SK-N-SH (cell line): ENCODE measurements at regions not wholly inside any gene's neighbourhood (a gene's known extent, or its start where the extent isn't known, plus 50 kb on each side); places are given as distances from the start of the nearest gene placed in this dataset.

ENCODE experiments used
- CTCF ChIA-PET: fragments of 300-600, 350-600 bp; formaldehyde crosslinking; extraction: SDS; loops from one replicate; lab custom pipeline; 2021; lab: Yijun Ruan, JAX
- POLR2A ChIA-PET: fragments of 350-600 bp; sonication (Branson Sonifier 250); formaldehyde crosslinking; extraction: SDS; loops from one replicate; lab custom pipeline; 2020; ENCODE audit warnings: antibody characterized with exemption, inconsistent platforms; lab: Yijun Ruan, JAX
- DNase-seq: peaks from one replicate; pipeline ENCODE4 v3.0.0; 2012
- H2AFZ ChIP-seq: fragments of 200-600 bp; sonication (generic); 2 replicates; pipeline ENCODE4 v1.8.1; 2016; ENCODE audit warnings: antibody characterized with exemption, mild to moderate bottlenecking, low read depth
- H3F3A ChIP-seq: fragments of 200-600 bp; sonication (generic); replicated peaks from 2 replicates; pipeline ENCODE3; 2016; ENCODE audit warnings: antibody characterized with exemption, mild to moderate bottlenecking; ENCODE audit not compliant: insufficient read depth
- H3K27ac ChIP-seq, 2 experiments: fragments of 200-500 bp in 1 of 2; fragments of 200-600 bp in 1 of 2; sonication (Bioruptor generic) in 1 of 2; sonication (generic), shearing (Covaris generic) in 1 of 2; 2 replicates each; pipeline versions ENCODE4 v1.5.1 to v1.6.1; 2014 to 2016; ENCODE audit warnings: low read depth in 2 of 2, inconsistent platforms in 1 of 2, low read length in 1 of 2, mild to moderate bottlenecking in 1 of 2, mixed read lengths in 1 of 2
- H3K27me3 ChIP-seq: fragments of 200-600 bp; sonication (generic), shearing (Covaris generic); 2 replicates; pipeline ENCODE4 v1.6.1; 2016; ENCODE audit warnings: mixed run types; ENCODE audit not compliant: insufficient read depth
- H3K36me3 ChIP-seq, 2 experiments: fragments of 200-500 bp in 1 of 2; fragments of 200-600 bp in 1 of 2; sonication (Bioruptor generic) in 1 of 2; sonication (generic) in 1 of 2; replicated peaks in 1 of 2; 2 replicates each; pipeline versions ENCODE3 to v1.5.1; 2014 to 2016; ENCODE audit warnings: low read length in 1 of 2, mild to moderate bottlenecking in 1 of 2; ENCODE audit not compliant: insufficient read depth in 2 of 2, control insufficient read depth in 1 of 2
- H3K4me1 ChIP-seq, 2 experiments: fragments of 200-500 bp in 1 of 2; fragments of 200-600 bp in 1 of 2; sonication (Bioruptor generic) in 1 of 2; sonication (generic), shearing (Covaris generic) in 1 of 2; 2 replicates each; pipeline versions ENCODE4 v1.5.1 to v1.6.1; 2014 to 2016; ENCODE audit warnings: low read depth in 1 of 2, low read length in 1 of 2, mixed run types in 1 of 2; ENCODE audit not compliant: insufficient read depth in 2 of 2, control insufficient read depth in 1 of 2
- H3K4me2 ChIP-seq: fragments of 200-600 bp; sonication (generic), shearing (Covaris generic); 2 replicates; pipeline ENCODE4 v1.6.1; 2017; ENCODE audit warnings: mixed run types
- H3K4me3 ChIP-seq, 2 experiments: fragments of 200-500 bp in 1 of 2; fragments of 200-600 bp in 1 of 2; sonication (Bioruptor generic) in 1 of 2; sonication (generic), shearing (Covaris generic) in 1 of 2; 2 replicates each; pipeline versions ENCODE4 v1.5.1 to v1.8.1; 2014 to 2016; ENCODE audit warnings: low read depth in 2 of 2, inconsistent platforms in 1 of 2, low read length in 1 of 2, mild to moderate bottlenecking in 1 of 2, mixed read lengths in 1 of 2, moderate library complexity in 1 of 2
- H3K79me2 ChIP-seq: fragments of 200-600 bp; sonication (generic); 2 replicates; pipeline ENCODE4 v1.8.1; 2017; ENCODE audit warnings: mild to moderate bottlenecking; ENCODE audit not compliant: insufficient read depth
- H3K9ac ChIP-seq: fragments of 200-600 bp; sonication (generic); 2 replicates; pipeline ENCODE4 v1.6.1; 2017; ENCODE audit warnings: mixed run types
- H3K9me2 ChIP-seq: fragments of 200-600 bp; sonication (generic); 2 replicates; pipeline ENCODE4 v1.6.1; 2017; ENCODE audit warnings: mixed run types
- H3K9me3 ChIP-seq: fragments of 200-600 bp; sonication (generic); 2 replicates; pipeline ENCODE4 v1.6.1; 2017; ENCODE audit warnings: mixed run types, mild to moderate bottlenecking, moderate library complexity
- H4K20me1 ChIP-seq: fragments of 200-600 bp; sonication (generic); 2 replicates; pipeline ENCODE4 v1.6.1; 2017; ENCODE audit warnings: mild to moderate bottlenecking, mixed run types; ENCODE audit not compliant: insufficient read depth
- NFIC ChIP-seq: IDR thresholded peaks from 2 replicates; pipeline ENCODE4 v1.4.0; 2012; ENCODE audit warnings: borderline replicate concordance
- WGBS: methylation state at CpG from one replicate; pipeline ENCODE4 v1.1.6; 2017; ENCODE audit warnings: low lambda C conversion rate; 5-methylcytosine and 5-hydroxymethylcytosine counted together
- TF ChIP-seq, protein P1 (sequence below): IDR thresholded peaks from 2 replicates; pipeline ENCODE4 v1.4.0; 2012; ENCODE audit warnings: low read depth, borderline replicate concordance
- TF ChIP-seq, protein P2 (sequence below): IDR thresholded peaks from 2 replicates; pipeline ENCODE4 v1.6.1; 2012; ENCODE audit warnings: mild to moderate bottlenecking, low read depth, low read length, moderate library complexity
- TF ChIP-seq, protein P3 (sequence below): fragments of 150-350 bp; IDR thresholded peaks from 2 replicates; pipeline ENCODE4 v1.6.1; 2016; ENCODE audit warnings: mild to moderate bottlenecking, low read depth, low read length

- CTCF ChIA-PET = no interaction called here
- no peak for TF ChIP-seq NFIC
- TF ChIP-seq, protein P1, sequence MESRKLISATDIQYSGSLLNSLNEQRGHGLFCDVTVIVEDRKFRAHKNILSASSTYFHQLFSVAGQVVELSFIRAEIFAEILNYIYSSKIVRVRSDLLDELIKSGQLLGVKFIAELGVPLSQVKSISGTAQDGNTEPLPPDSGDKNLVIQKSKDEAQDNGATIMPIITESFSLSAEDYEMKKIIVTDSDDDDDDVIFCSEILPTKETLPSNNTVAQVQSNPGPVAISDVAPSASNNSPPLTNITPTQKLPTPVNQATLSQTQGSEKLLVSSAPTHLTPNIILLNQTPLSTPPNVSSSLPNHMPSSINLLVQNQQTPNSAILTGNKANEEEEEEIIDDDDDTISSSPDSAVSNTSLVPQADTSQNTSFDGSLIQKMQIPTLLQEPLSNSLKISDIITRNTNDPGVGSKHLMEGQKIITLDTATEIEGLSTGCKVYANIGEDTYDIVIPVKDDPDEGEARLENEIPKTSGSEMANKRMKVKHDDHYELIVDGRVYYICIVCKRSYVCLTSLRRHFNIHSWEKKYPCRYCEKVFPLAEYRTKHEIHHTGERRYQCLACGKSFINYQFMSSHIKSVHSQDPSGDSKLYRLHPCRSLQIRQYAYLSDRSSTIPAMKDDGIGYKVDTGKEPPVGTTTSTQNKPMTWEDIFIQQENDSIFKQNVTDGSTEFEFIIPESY = no peak
- TF ChIP-seq, protein P2, sequence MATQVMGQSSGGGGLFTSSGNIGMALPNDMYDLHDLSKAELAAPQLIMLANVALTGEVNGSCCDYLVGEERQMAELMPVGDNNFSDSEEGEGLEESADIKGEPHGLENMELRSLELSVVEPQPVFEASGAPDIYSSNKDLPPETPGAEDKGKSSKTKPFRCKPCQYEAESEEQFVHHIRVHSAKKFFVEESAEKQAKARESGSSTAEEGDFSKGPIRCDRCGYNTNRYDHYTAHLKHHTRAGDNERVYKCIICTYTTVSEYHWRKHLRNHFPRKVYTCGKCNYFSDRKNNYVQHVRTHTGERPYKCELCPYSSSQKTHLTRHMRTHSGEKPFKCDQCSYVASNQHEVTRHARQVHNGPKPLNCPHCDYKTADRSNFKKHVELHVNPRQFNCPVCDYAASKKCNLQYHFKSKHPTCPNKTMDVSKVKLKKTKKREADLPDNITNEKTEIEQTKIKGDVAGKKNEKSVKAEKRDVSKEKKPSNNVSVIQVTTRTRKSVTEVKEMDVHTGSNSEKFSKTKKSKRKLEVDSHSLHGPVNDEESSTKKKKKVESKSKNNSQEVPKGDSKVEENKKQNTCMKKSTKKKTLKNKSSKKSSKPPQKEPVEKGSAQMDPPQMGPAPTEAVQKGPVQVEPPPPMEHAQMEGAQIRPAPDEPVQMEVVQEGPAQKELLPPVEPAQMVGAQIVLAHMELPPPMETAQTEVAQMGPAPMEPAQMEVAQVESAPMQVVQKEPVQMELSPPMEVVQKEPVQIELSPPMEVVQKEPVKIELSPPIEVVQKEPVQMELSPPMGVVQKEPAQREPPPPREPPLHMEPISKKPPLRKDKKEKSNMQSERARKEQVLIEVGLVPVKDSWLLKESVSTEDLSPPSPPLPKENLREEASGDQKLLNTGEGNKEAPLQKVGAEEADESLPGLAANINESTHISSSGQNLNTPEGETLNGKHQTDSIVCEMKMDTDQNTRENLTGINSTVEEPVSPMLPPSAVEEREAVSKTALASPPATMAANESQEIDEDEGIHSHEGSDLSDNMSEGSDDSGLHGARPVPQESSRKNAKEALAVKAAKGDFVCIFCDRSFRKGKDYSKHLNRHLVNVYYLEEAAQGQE = no peak
- no peak overlapping the region for H3K4me3 ChIP-seq
- no peak overlapping the region for H3K27ac ChIP-seq
- no peak for DNase-seq
- 0% methylated on average over 1 of the region's 1 CpG for WGBS
- H3K9me3 ChIP-seq = no peaks in the 10 kb centered on the region
- no peaks in the 10 kb centered on the region for H3K36me3 ChIP-seq
- H3K4me1 ChIP-seq = no peaks in the 10 kb centered on the region
- H3K79me2 ChIP-seq = no peaks in the 10 kb centered on the region
- POLR2A ChIA-PET = no interaction called here
- H3K9me2 ChIP-seq = no peaks in the 10 kb centered on the region
- no peaks in the 10 kb centered on the region for H4K20me1 ChIP-seq
- H2AFZ ChIP-seq = no peak overlapping the region
- H3K4me2 ChIP-seq = no peak overlapping the region
- no peak overlapping the region for H3K9ac ChIP-seq
- H3K27me3 ChIP-seq = no peaks in the 10 kb centered on the region
- no peaks in the 10 kb centered on the region for H3F3A ChIP-seq
Measured at GRCh38 chr3:86856711-86857110, 134.2 kb downstream of the VGLL3 start.

DNA sequence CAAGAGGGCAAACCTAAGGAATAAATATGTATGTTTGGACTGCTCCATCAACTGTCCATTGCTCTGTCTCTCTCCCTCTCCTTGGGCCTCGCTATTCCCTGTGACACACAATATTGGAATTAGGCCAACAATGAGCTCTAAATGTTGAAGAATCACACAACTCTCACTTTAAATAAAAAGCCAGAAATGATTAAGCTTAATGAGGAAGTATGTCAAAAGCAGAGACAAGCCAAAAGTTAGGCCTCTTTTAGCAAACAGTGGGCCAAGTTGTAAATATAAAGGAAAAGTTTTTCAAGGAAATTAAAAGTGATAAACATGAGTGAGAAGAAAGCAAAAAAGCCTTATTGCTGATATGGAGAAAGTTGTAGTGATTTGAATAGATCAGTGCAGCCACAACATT lies 141.0 kb downstream of the VGLL3 start:
- ChIA-PET CTCF (no interaction called here), POLR2A (no interaction called here)
- Histone ChIP-seq H3K36me3 (no peaks in the 10 kb centered on the region), H3K9me2 (no peaks in the 10 kb centered on the region), H3K27ac (no peak overlapping the region), H2AFZ (no peak overlapping the region), H3K4me1 (no peaks in the 10 kb centered on the region), H3K4me3 (no peak overlapping the region), H3F3A (no peaks in the 10 kb centered on the region), H3K27me3 (no peaks in the 10 kb centered on the region), H4K20me1 (no peaks in the 10 kb centered on the region), H3K4me2 (no peak overlapping the region), H3K9me3 (no peaks in the 10 kb centered on the region), H3K9ac (no peak overlapping the region), H3K79me2 (no peaks in the 10 kb centered on the region)
- DNase-seq = no peak
- 0% methylated on average over 1 of the region's 1 CpG for WGBS
- TF ChIP-seq, protein P3, sequence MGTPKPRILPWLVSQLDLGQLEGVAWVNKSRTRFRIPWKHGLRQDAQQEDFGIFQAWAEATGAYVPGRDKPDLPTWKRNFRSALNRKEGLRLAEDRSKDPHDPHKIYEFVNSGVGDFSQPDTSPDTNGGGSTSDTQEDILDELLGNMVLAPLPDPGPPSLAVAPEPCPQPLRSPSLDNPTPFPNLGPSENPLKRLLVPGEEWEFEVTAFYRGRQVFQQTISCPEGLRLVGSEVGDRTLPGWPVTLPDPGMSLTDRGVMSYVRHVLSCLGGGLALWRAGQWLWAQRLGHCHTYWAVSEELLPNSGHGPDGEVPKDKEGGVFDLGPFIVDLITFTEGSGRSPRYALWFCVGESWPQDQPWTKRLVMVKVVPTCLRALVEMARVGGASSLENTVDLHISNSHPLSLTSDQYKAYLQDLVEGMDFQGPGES = no peak
